Stimulated activated CD8-positive, alpha-beta memory T cell treated with anti-CD3 and anti-CD28 coated beads, Interleukin-4, amount 100 ng/mL, for 48 hours (primary cell): ENCODE measurements at regions not wholly inside any gene's neighbourhood (a gene's known extent, or its start where the extent isn't known, plus 50 kb on each side); places are given as distances from the start of the nearest gene placed in this dataset.

Source experiments
- DNase-seq: peaks from one replicate; pipeline ENCODE4 v3.0.0-alpha.2; 2020

- no peak for DNase-seq
Measured at GRCh38 chr11:103530257-103530656, 421.0 kb downstream of the DYNC2H1 start.

- no peak for DNase-seq
Measured at GRCh38 chr11:103532133-103532788, 423.0 kb downstream of the DYNC2H1 start.

- no peak for DNase-seq
Measured at GRCh38 chr11:103534191-103534590, 425.0 kb downstream of the DYNC2H1 start.

- DNase-seq: no peak
Measured at GRCh38 chr11:103534959-103535358, 425.7 kb downstream of the DYNC2H1 start.

- DNase-seq: no peak
Measured at GRCh38 chr11:103536335-103536722, 427.1 kb downstream of the DYNC2H1 start.

- no peak for DNase-seq
Measured at GRCh38 chr11:103537904-103538502, 428.8 kb downstream of the DYNC2H1 start.

GRCh38 chr11:103539166-103539565 lies 429.9 kb downstream of the DYNC2H1 start:
- no peak for DNase-seq

- DNase-seq: no peak
Measured at GRCh38 chr11:103541186-103541795, 432.1 kb downstream of the DYNC2H1 start.

GRCh38 chr11:103542851-103543250 lies 433.6 kb downstream of the DYNC2H1 start:
- DNase-seq: no peak

GRCh38 chr11:103543456-103543855 lies 434.2 kb downstream of the DYNC2H1 start:
- no peak for DNase-seq

GRCh38 chr11:103544874-103545273 lies 435.6 kb downstream of the DYNC2H1 start:
- DNase-seq: no peak

- DNase-seq: no peak
Measured at GRCh38 chr11:103545551-103545950, 436.3 kb downstream of the DYNC2H1 start.

GRCh38 chr11:103546236-103546635 lies 437.0 kb downstream of the DYNC2H1 start:
- DNase-seq: no peak

- no peak for DNase-seq
Measured at GRCh38 chr11:103547024-103547423, 437.8 kb downstream of the DYNC2H1 start.

GRCh38 chr11:103547691-103548090 lies 438.5 kb downstream of the DYNC2H1 start:
- no peak for DNase-seq

GRCh38 chr11:103548838-103549237 lies 439.6 kb downstream of the DYNC2H1 start:
- no peak for DNase-seq

- DNase-seq: no peak
Measured at GRCh38 chr11:103550811-103551210, 441.6 kb downstream of the DYNC2H1 start.

- no peak for DNase-seq
Measured at GRCh38 chr11:103552086-103552485, 442.9 kb downstream of the DYNC2H1 start.

GRCh38 chr11:103556171-103556570 lies 446.9 kb downstream of the DYNC2H1 start:
- DNase-seq: no peak

- DNase-seq: no peak
Measured at GRCh38 chr11:103566116-103566515, 456.9 kb downstream of the DYNC2H1 start.

GRCh38 chr11:103581760-103582159 lies 454.7 kb upstream of the DDI1 start:
- no peak for DNase-seq

GRCh38 chr11:103582351-103582909 lies 454.0 kb upstream of the DDI1 start:
- no peak for DNase-seq

GRCh38 chr11:103584021-103584420 lies 452.4 kb upstream of the DDI1 start:
- no peak for DNase-seq

- no peak for DNase-seq
Measured at GRCh38 chr11:103584720-103585119, 451.7 kb upstream of the DDI1 start.
